HG03439 (cell line): ENCODE measurements at regions not wholly inside any gene's neighbourhood (a gene's known extent, or its start where the extent isn't known, plus 50 kb on each side); places are given as distances from the start of the nearest gene placed in this dataset.

Experiments used
- ATAC-seq: cut with Tn5 transposase; IDR thresholded peaks from one replicate; pipeline ENCODE4 v1.9.1; 2021; ENCODE audit warnings: mild to moderate bottlenecking, moderate library complexity; ENCODE audit not compliant: unreplicated experiment

DNA sequence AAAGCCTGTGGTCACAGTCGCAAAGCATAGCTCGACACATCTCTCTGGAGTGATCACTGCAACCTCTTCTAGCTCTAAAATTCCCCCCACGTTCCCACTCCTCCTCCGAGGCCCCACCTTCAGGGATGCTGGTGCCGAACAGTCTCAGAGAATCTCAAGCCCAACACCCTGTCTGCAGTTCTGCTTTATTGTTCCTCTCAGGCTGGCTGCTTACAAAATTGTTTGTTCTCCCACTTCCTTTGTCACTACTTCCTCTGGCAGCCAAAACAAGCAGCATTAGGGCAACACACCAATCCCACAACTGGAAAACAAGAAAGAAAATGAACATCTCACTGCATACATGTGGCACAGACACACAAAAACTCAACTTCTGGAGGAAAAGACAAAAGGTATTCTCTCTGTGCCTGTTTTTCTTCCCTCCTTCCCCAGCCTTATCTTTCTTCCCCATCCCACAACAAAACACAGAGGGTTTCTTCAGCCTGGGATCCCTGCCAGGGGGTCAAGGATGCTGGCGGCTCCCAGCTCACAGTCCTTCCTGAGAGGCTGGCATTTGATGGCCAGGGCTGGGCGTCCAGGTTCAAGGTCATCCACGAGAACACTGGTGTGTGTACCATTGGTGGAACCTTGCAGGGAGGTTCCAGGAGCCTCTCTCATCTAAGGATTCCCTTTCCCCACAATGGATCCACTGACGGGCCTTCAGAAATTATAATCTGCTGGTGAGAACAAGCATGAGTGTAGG lies 108.4 kb downstream of the TMCO5A start:
- ATAC-seq = no peak

DNA sequence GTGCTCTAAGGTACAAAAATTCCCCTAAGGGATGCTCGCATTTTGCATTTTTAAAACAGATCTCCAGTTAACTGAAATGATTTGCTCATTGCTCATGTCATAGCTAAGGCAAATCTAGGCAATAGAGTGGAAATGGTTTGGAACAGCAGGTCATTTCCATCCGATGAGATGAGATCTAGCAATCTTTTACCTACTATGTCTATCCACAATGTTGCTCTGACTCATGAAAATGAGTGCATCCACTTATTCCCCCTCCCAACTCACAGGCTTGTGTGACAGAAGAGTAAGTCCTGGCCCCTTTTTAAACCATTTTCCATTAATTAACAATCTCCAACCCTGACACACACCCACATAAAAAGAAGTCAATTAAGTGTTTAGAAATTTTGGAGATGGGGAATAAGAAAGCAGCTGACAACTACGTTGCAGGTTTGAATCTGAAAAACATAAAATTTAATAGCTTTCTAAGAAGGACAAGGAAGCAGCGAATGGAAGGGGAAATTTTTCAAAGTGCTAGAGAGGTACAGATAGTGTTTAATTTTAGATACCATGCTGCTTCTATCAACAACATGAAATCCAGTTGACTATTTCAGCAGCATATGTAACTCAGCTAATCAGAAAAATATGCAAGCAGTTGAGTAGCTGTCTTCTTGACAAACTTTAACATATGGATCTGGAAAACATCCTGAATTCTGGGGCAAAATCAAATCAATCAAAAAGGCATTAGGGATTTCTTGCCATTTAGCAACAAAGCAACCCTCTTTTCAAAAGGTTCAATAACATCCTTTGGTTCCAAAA lies 112.0 kb downstream of the TMCO5A start:
- no peak for ATAC-seq

DNA sequence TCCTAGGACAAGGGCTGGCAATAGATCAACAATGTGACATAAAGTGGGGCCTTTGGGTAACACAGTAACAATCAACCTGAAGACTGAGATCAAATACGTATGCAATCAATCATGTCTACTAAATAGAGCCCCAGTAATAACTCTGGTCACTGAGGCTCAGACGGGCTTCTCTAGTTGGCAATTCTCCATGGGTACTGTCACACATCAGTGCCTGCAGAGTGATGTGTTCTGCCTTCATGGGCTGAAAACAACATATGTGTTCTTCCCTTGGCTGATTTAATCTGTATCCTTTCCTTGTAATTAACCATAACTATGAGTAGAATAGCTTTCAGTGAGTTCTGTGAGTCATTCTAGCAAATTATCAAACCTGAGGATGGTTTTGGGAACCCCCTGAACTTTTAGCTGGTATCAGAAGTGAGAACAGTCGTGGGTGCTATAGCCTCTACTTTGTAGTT lies 113.6 kb downstream of the TMCO5A start:
- no peak for ATAC-seq

DNA sequence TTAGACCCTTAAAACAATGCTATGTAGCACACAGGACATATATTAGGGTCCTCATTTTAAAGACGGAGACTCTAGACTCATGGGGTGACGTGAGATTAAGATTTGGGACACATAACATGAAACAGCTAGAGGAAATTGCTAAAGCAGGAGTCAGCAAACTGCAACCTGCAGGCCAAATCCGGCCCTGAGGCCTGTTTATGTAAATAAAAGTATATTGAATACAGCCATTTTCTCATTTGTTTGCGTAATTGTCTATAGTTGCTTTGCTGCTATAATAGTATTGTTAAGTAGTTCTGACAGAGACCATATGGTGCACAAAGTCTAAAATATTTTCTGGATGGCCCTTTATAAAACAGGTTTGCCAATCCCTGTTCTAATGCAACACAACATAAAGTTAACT lies 115.5 kb downstream of the TMCO5A start:
- ATAC-seq = no peak

DNA sequence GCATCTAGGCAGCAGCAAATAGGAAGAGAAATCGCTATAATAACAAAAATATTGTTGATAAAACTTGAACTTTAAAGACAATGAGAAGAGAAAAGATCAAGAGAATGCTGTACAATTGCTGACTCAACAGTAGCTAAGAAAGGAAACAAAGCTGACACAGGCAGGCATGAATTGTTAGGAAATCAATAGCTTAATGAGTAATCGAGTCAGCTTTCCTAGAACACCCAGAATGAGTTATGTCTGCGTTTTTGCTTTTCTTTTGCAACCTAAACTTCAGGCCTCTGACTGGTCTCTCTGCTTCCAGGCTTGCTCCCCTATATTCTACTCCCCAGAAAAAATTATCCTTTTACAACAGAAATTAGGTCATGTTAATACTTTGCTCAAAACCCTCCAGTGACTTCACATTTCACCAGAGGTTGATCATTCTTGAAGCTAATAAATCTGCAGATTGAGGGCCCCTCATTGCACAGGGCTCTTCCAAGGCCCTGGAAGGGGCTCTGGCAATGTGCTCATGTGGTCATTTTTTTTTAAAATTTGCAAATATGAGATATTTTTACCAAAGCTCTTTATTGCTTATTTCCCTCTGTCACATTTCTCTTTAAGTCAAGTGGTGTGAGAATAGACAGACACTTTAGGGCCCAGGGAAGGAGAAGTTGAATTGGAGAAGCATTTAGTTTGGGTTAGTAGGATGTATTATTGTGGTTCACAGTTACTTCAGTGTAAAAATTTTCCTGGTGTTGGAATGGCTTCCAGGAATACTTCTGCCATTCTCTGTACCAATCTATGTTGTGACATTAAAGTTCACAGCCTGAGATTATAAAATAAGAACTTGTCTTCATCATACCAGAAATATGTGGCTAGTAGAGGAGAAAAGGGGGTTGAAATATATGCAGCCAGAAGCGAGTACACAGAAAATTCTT lies 116.3 kb downstream of the TMCO5A start:
- no peak for ATAC-seq

DNA sequence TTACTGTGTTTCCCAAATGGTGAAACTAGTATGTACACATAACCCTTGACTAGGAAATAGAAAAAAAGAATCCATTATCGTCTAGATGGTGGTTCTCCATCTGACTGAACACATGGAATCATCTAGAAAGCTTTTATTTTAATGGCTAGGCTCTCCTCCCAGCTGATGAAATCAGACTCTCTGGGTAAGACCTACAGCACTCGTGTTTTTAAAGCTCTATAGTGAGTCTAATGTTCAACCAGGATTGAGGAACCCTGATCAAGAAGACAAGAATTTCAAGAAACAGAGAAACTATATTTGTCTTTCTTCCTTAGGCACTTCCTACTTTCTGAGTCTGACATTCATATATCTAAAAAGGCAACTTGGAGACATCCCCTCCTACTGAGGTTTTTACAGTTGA lies 118.8 kb downstream of the TMCO5A start:
- no peak for ATAC-seq

DNA sequence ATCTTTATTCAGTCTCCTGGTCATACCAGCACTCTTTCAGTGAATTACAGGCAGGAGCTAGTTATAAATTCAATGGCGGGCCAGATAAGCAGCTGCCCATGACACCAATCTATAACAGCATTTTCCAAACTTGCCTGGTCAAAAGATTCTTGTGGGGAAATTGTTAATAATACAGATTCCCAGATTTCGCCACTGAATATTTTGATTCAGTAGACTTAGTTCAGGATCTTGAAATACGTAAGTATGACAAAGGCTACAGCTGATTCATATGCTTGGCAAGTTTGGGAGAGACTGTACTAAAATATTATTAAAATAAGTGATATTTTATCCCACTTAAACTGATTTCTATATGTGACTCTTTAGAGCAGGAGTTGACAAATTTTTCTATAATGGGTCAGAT lies 119.3 kb downstream of the TMCO5A start:
- no peak for ATAC-seq

DNA sequence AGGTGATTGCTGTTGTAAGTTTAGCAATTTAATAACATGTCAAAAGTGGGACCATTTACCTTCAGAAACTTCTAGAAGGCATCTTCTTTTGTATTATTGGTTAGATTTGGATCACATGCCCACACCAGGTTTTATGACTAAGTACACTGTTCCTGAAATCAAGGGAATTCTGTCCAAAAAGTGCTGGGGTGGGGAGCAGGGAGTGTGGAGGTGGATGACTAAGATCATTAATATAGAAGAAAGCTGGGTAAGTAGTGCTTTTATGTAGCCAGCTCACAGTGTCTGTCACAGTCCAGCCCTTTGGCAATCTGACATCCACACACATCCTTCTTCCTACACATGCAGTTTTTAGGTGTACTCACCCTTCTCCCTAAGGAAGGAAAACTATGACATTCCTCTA lies 120.0 kb downstream of the TMCO5A start:
- no peak for ATAC-seq

DNA sequence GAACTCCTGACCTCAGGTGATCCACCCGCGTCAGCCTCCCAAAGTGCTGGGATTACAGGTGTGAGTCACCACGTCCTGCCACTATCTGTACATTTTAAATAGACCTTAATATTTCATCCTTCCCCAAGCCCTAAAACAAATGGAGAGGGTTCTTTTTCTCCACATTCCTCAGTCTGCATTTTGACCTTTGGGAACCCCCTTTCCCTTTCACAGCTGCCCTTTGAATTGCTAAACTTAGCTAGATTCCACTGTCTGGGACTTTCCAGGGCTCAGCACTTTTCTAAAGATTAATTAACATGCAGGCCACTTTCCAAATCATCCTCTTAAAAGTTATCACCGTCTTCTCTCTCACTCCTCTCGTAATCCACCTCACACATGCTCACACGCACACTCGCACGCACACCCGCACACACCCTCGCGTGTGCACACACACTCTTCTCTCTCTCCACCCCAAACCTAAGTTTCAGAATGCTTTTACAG lies 124.2 kb downstream of the TMCO5A start:
- ATAC-seq = no peak

DNA sequence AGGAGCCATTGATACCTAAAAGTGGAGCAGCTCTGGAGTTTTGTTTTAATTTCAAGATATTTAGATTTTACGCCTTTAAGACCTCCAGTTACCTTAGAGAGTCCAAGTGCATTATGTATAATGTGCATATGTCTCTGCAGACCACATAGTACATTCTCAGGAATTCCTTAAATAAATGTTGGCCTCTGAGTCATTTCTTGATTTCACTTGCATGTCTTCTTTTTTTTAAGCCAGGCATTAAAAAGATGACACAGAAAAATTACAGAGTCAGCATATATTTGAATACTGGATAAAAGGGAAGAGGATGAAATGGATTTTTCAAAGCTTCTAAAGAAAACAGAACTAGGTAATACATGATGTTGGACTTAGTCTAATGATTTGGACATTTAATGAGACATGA lies 125.2 kb downstream of the TMCO5A start:
- no peak for ATAC-seq

DNA sequence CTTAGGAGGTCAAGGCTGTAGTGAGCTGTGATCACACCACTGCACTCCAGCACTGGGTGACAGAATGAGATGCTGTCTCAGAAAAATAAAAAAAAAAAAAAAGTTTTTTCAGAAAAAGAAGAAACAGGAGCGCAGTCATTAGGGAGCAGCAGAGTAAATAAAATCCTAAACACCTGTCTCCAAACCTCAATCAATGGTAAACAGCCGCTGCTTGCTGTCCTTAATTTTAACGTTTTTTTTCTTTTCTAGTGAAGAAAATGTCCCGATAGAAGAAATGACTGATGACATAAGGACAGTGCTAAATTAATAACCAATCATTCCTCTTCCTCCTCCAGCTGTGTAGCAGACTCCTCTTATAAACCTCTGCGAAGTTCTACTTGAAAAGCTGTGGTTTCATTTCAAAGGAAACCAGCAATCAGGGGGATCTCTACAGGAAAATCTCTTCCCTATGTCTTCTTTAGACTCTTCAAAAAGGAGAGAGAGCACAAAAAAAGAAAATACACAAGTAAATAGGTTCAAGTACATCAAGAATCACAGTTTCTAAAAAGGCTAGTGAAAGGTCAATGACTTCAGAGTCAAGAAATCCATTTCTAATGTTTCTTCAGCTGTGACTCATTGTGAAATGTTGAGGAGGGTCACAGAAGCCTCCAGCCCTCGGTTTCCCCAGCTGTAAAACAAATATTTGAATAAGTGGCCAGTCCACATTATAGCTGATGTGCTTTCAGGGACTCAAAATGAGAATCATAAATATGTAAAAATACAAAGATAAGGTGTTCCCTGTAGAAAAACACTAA lies 127.6 kb downstream of the TMCO5A start:
- ATAC-seq = no peak

DNA sequence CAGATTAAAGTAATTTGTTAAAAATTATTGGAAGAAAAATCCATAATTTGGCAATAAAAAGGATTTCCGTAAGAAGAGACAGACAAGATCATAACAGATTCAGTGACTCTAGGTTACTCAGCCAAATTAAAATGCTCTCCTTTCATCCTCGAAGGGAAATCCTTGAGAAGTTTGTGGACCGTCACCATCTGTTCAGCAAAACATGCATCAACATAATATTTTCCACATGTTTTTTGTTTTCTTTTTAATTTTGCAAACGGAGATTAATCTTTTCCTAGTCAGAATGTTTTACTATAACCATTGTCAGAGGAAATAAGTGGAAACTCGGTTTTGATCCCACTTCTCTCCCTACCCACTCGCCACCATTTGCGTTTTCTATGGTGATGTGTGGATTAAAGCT lies 128.3 kb downstream of the TMCO5A start:
- no peak for ATAC-seq

DNA sequence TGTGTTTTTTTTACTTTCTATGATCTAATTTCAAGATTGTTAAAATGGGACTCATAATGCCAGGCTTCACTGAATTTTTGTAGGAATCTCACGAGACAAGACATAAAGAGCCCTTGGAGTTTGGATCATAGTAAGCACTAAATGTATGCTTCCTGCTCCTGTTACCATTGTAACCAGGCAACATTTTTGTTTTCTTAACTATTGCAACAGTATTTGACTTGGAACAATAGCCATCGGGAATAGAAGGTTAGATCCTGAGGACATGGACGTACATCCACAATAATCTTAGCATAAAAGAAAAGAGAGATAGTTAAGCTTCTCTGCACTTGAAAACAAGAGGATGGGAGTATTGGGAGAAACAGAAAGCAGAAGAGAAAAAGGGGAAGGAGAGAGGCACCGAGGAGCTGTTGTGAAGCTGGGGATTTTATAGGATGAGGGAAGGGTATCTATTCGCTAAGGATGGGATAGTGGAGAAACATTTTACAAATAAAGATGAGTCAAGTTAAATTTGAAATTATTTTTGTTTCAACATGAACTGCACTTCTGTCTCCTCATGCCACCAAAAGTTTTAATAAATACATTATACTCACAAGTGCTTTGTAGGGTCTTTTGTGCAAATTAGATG lies 131.4 kb downstream of the TMCO5A start:
- ATAC-seq = no peak

DNA sequence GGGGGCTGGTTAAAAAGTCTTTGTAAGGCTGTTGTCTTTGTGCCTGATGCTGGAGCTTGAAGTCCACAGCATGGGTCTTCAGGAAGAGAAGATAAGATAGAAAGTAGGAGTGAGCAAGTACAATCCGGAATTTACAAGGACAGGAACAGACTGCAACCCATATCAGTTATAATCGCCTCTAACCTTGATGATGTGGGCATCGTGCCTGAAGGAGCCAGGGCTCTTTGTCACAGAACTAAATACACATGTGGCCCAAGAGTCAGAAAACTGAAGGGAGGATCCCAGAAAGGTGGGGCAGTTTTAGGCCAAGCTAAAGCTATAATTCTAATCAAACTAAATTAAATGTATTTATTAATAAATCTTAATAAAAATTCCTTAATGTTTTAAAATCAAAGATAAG lies 132.2 kb downstream of the TMCO5A start:
- ATAC-seq = no peak

DNA sequence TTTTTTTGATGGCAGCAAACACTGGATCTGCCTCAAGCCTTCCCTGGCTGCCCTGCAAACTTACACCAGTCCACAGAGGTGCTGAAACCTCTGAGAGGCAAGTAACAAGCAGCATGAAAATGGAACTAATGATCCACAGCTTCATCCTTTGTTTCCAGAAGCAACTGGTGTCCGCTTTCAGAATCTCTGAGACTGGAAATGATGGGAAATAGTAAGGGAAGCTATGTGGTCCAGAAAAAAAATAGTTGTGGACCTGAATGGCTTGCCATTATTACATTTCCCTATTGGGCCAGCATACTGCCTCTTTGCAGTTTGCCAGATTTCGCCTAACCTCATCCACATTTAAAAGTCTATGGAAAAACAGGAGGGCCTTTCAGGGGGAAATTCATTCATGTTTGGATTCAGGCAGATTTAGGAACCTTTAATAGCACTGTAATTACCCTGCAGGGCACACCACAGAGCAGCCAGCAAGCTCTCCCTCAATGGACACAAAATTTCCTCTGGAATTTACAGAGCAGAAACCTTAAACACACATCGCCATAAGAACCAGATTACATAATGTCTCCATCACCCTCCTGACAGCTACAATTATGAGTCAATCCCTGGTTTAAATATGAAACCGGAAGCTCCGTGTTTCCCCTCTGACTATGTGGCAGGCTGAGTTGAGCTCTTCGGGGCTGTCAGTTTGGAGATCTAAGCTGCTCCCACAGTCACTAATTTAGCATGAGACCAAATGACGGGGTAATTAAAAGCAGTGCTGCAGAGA lies 134.4 kb downstream of the TMCO5A start:
- peak; percentile 80 for ATAC-seq

DNA sequence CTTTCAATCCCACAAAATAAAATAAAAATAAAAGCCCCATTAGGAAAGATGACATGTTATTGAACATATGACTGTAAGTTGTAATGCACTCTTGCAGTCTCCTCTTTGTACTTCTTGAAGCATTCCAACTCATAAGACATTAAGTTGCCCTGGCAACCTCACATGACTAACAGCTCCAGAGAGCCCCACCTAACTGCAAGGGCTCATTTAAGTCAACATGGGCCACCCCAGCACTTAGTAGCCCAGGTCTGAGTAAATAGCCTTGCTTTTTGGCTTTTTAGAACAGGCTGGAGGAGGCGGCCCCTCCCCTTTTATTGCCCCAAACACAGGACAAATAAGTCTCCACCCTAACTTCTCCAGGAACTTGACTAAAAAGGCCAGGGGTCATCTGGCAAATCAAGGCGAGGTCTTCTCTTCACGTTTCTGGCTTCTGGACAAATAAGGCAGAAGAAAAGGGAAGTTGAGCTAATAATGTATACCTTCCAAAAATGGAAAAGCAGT lies 135.1 kb downstream of the TMCO5A start:
- ATAC-seq = no peak

DNA sequence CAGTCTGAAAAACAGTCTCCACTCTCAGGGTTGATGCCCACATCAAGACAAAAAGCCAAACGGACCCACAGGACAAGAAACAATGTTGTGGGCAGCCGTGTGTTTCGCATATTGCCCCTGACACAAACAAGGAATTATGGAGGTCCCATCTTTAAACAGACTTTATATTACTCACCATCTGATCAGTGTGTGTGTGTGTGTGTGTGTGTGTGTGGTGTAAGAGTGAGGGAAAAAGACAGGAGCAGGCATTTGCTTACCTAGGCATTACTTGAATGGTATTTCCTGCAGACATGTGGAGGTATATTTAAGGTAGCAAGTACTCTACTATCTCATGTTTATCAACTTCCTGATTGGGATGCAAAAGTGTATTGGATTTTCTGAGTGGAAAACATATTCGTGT lies 136.3 kb downstream of the TMCO5A start:
- ATAC-seq = no peak

DNA sequence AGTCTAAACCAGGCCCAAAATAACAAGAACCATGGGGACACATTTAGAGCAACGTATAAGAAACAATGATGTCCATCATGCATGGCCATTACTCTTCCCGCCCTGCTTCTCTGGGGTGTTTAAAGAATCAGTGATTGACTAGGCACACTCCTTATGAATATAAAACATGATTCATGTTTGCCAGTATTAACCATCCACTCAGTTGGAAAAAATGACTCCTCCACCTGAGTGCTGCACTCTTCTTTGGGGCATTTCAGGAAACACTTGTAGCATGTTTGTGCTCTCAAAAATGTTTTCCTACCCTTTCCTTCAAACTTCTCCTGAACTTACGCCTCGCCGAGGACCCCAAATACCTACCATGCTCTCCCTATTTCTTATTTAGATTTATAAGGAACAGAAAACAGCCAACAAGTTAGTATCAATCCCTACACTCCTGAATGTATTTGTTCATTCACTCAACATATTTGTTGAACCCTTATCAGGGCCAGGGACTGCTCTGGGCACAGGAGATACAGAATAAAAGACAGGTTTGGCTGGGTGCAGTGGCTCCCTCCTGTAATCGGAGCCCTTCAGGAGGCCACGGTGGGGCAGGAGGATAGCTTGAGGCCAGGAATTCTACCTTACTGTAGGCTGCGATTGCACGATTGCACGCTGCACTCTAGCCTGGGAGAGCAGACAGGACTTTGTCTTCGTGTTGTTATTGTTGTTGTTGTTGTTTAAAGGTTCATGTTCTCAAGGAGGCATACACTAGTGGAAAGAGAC lies 137.0 kb downstream of the TMCO5A start:
- no peak for ATAC-seq
